GM23248 (cell line): ENCODE measurements at regions not wholly inside any gene's neighbourhood (a gene's known extent, or its start where the extent isn't known, plus 50 kb on each side); places are given as distances from the start of the nearest gene placed in this dataset.

Experiments used
- DNase-seq: peaks from one replicate; pipeline ENCODE4 v3.0.0-alpha.2; 2015
- H2AFZ ChIP-seq: fragments of 200-600 bp; sonication (generic); 2 replicates; pipeline ENCODE4 v1.6.1; 2016; ENCODE audit warnings: antibody characterized with exemption
- H3F3A ChIP-seq: fragments of 200-600 bp; sonication (generic); 2 replicates; pipeline ENCODE4 v1.6.1; 2016; ENCODE audit warnings: mild to moderate bottlenecking, antibody characterized with exemption, mixed run types; ENCODE audit not compliant: insufficient read depth
- H3K27ac ChIP-seq: fragments of 200-600 bp; sonication (generic); 2 replicates; pipeline ENCODE4 v1.5.1; 2016; ENCODE audit warnings: mild to moderate bottlenecking
- H3K27me3 ChIP-seq: fragments of 200-600 bp; sonication (generic); replicated peaks from 2 replicates; pipeline ENCODE4 v1.6.1; 2016; ENCODE audit warnings: mild to moderate bottlenecking; ENCODE audit not compliant: insufficient read depth
- H3K36me3 ChIP-seq: fragments of 200-600 bp; sonication (generic); 2 replicates; pipeline ENCODE4 v1.6.1; 2016; ENCODE audit warnings: low read depth, mild to moderate bottlenecking
- H3K4me1 ChIP-seq: fragments of 200-600 bp; sonication (generic); 2 replicates; pipeline ENCODE4 v1.6.1; 2016; ENCODE audit warnings: mild to moderate bottlenecking; ENCODE audit not compliant: insufficient read depth
- H3K4me2 ChIP-seq: fragments of 200-600 bp; sonication (generic); one replicate; pipeline ENCODE4 v1.6.1; 2016; ENCODE audit warnings: mild to moderate bottlenecking; ENCODE audit not compliant: unreplicated experiment
- H3K4me3 ChIP-seq: fragments of 200-600 bp; sonication (generic); 2 replicates; pipeline ENCODE4 v1.5.1; 2016; ENCODE audit warnings: mild to moderate bottlenecking
- H3K79me2 ChIP-seq: fragments of 200-600 bp; sonication (generic); 2 replicates; pipeline ENCODE4 v1.6.1; 2016; ENCODE audit warnings: mild to moderate bottlenecking; ENCODE audit not compliant: insufficient read depth
- H3K9ac ChIP-seq: fragments of 200-600 bp; sonication (generic); 2 replicates; pipeline ENCODE4 v1.6.1; 2016; ENCODE audit warnings: mild to moderate bottlenecking
- H3K9me2 ChIP-seq: fragments of 200-600 bp; sonication (generic); 2 replicates; pipeline ENCODE4 v1.6.1; 2016; ENCODE audit warnings: mixed run types, mild to moderate bottlenecking, moderate library complexity; ENCODE audit not compliant: insufficient read depth
- H3K9me3 ChIP-seq: fragments of 200-600 bp; sonication (generic); one replicate; pipeline ENCODE4 v1.6.1; 2017; ENCODE audit warnings: low read depth
- H4K20me1 ChIP-seq: fragments of 200-600 bp; sonication (generic); 2 replicates; pipeline ENCODE4 v1.6.0; 2016; ENCODE audit not compliant: insufficient read depth
- EZH2 ChIP-seq: fragments of 200-600 bp; sonication (generic); IDR thresholded peaks from 2 replicates; pipeline ENCODE4 v1.6.1; 2018; ENCODE audit warnings: antibody characterized with exemption, mild to moderate bottlenecking; ENCODE audit not compliant: insufficient read depth, poor library complexity, severe bottlenecking
- EZH2phosphoT487 ChIP-seq: fragments of 200-600 bp; sonication (generic); IDR thresholded peaks from 2 replicates; pipeline ENCODE4 v1.6.1; 2018; ENCODE audit warnings: antibody characterized with exemption, moderate library complexity, mild to moderate bottlenecking, low read depth; ENCODE audit not compliant: insufficient read depth
- WGBS, 2 experiments: methylation state at CpG; one replicate each; pipeline ENCODE4 v1.1.6; 2015 to 2017; ENCODE audit warnings: low lambda C conversion rate in 2 of 2, low coverage in 1 of 2; ENCODE audit errors: missing lambda C conversion rate in 2 of 2; 5-methylcytosine and 5-hydroxymethylcytosine counted together
- in situ Hi-C: fragments of 300-500 bp; cut with MboI; formaldehyde crosslinking; loops from 2 replicates; pipeline ENCODE4 v1.15.0; 2020

GRCh38 chr20:40812415-40812925 lies 123.4 kb upstream of the MAFB start:
- no peak for DNase-seq
- Histone ChIP-seq H3K4me1 (no peaks in the 10 kb centered on the region), H3K27ac (no peak overlapping the region), H4K20me1 (no peaks in the 10 kb centered on the region), H3K27me3 (0 out of 2 replicates have a peak, but pooled peaks cover 6% of the 10 kb centered on the region), H2AFZ (no peak overlapping the region), H3K9ac (no peak overlapping the region), H3K36me3 (no peaks in the 10 kb centered on the region), H3K4me2 (no peak overlapping the region), H3K79me2 (no peaks in the 10 kb centered on the region), H3K9me2 (no peaks in the 10 kb centered on the region), H3F3A (no peaks in the 10 kb centered on the region), H3K9me3 (no peaks in the 10 kb centered on the region), H3K4me3 (no peak overlapping the region)
- in situ Hi-C loops = loop anchor here (10.0 kb wide), 1 partner anchor 62 kb away; no protein-coding TSS in a partner anchor
- TF ChIP-seq EZH2phosphoT487 (no peak), EZH2 (no peak)
- WGBS, 2 experiments = 58 to 59% methylated on average over 7 of the region's 7 CpGs

DNA sequence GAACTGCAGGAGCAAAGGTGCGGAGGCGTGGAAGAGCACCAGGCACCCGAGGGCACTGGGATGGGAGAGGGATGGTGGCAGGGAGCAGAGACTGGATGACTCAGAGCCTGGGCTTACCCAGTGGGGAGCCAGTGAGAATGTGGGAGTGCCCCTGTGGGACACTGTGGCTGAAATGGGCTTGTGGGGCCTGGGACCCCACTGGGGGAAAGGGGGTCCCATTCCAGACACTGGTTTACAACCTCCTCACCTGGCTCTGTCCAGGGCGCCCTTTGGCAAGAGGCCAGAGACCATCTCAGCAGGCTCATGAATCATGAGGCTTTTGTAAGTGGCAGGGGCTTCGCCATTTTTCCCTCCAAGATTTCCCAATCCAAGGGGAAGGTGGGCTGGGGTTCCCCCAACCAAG lies 124.0 kb upstream of the MAFB start:
- no peaks in the 10 kb centered on the region for H3K9me3 ChIP-seq
- peak; percentile 16 for DNase-seq
- H3K4me2 ChIP-seq = no peak overlapping the region
- no peaks in the 10 kb centered on the region for H4K20me1 ChIP-seq
- no peak for TF ChIP-seq EZH2
- no peak for TF ChIP-seq EZH2phosphoT487
- H3K4me1 ChIP-seq = no peaks in the 10 kb centered on the region
- H3K79me2 ChIP-seq = no peaks in the 10 kb centered on the region
- H3F3A ChIP-seq = no peaks in the 10 kb centered on the region
- H3K9ac ChIP-seq = no peak overlapping the region
- no peak overlapping the region for H3K4me3 ChIP-seq
- 60 to 64% methylated on average over 5 of the region's 5 CpGs for WGBS, 2 experiments
- no peak overlapping the region for H3K27ac ChIP-seq
- H2AFZ ChIP-seq = no peak overlapping the region
- no peaks in the 10 kb centered on the region for H3K9me2 ChIP-seq
- in situ Hi-C loops = loop anchor here (10.0 kb wide), 1 partner anchor 62 kb away; no protein-coding TSS in a partner anchor
- 0 out of 2 replicates have a peak, but pooled peaks cover 2% of the 10 kb centered on the region for H3K27me3 ChIP-seq
- H3K36me3 ChIP-seq = no peaks in the 10 kb centered on the region

DNA sequence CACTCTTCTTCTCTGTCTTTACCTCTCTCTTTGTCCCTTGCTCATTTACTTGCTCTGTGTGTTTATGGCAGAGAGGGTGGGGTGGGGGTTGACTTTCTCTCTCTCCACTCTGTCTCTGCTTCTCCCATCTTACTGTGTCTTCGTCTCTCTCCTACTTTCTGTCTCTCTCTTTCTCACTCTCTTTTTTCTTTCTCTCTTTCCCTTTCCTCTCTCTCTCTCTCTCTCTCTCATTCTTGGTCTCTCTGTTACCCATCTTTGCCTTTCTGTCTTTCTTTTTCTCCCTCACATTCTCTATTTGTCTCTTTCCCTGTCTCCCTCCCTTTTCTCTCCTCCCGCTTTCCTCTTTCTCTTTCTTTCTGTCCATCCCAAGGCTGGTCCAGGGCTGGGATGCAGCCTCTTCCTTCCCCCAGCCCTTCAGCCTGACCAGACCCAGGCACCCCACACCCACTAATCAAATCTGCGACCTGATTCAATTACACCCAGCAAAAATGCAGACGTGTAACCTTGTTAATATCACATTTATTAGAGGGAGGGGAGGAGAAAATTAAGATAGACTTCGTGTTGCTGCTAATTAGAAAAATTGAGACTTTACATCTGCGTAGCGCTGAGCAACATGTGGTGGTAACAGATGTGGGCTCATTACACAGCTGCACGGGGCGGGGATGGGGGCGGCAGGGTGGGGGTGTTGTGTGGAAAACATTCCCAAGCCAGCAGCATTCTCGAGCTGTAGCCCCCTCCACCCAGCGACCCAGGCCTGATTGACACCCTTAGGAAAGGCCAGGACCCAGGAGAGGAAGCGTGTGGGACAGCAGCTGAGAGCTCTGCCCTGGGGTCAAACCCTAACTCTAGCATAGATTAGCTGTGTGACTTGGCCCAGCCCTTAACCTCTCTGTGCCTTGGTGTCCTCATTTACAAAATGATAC lies 124.9 kb upstream of the MAFB start:
- Histone ChIP-seq H4K20me1 (no peaks in the 10 kb centered on the region), H3K9me3 (no peaks in the 10 kb centered on the region), H3K4me1 (no peaks in the 10 kb centered on the region), H3K79me2 (no peaks in the 10 kb centered on the region), H3K27me3 (no peaks in the 10 kb centered on the region), H3K4me3 (no peak overlapping the region), H2AFZ (no peak overlapping the region), H3K4me2 (no peak overlapping the region), H3K9ac (no peak overlapping the region), H3F3A (no peaks in the 10 kb centered on the region), H3K27ac (no peak overlapping the region), H3K36me3 (no peaks in the 10 kb centered on the region), H3K9me2 (no peaks in the 10 kb centered on the region)
- DNase-seq = no peak
- WGBS, 2 experiments = 45 to 49% methylated on average over 12 to 13 of the region's 13 CpGs
- TF ChIP-seq EZH2 = no peak
- no peak for TF ChIP-seq EZH2phosphoT487
- in situ Hi-C loops = loop anchor here (10.0 kb wide), 1 partner anchor 61 kb away; no protein-coding TSS in a partner anchor

- H3K9ac ChIP-seq = no peak overlapping the region
- no peak overlapping the region for H3K4me2 ChIP-seq
- H3K36me3 ChIP-seq = no peaks in the 10 kb centered on the region
- H4K20me1 ChIP-seq = no peaks in the 10 kb centered on the region
- no peak for DNase-seq
- H3K27me3 ChIP-seq = no peaks in the 10 kb centered on the region
- H3K9me3 ChIP-seq = no peaks in the 10 kb centered on the region
- 25 to 39% methylated on average over 2 of the region's 2 CpGs for WGBS, 2 experiments
- no peak overlapping the region for H2AFZ ChIP-seq
- no peaks in the 10 kb centered on the region for H3K9me2 ChIP-seq
- no peaks in the 10 kb centered on the region for H3K79me2 ChIP-seq
- H3K4me1 ChIP-seq = no peaks in the 10 kb centered on the region
- H3K27ac ChIP-seq = no peak overlapping the region
- TF ChIP-seq EZH2phosphoT487 (no peak), EZH2 (no peak)
- in situ Hi-C loops = loop anchor here (10.0 kb wide), 1 partner anchor 60 kb away; no protein-coding TSS in a partner anchor
- H3F3A ChIP-seq = no peaks in the 10 kb centered on the region
- no peak overlapping the region for H3K4me3 ChIP-seq
These were observed 125.6 kb upstream of the MAFB start for GRCh38 chr20:40814631-40814960.
